ENCODE measurements at regions not wholly inside any gene's neighbourhood (a gene's known extent, or its start where the extent isn't known, plus 50 kb on each side); places are given as distances from the start of the nearest gene placed in this dataset.

GRCh38 chr7:32264702-32265284 is 194.6 kb upstream of the PDE1C start:
- Mint-ChIP-seq H3K27ac (no peak overlapping the region), H3K9me3 (peaks cover 0 to 4% (median 0%) of the 10 kb centered on the region in 8 donors), H3K27me3 (peaks cover 0 to 2% of the 10 kb centered on the region in 2 donors), H3K4me3 (no peak overlapping the region), H3K4me1 (no peaks in the 10 kb centered on the region), H3K36me3 (no peaks in the 10 kb centered on the region)
- no peaks in the 10 kb centered on the region for H3K4me1 ChIP-seq (ENCODE audit: insufficient read depth, low read length)
- ChIA-PET POLR2A (ENCODE audit: partially characterized antibody) (no interaction called here), CTCF (ENCODE audit: partially characterized antibody) (no interaction called here)
- no peak overlapping the region for H3K4me3 ChIP-seq (ENCODE audit: low read length in 2 of 2)
- no peaks in the 10 kb centered on the region for H3K9me3 ChIP-seq (ENCODE audit: control insufficient read depth in 1 of 2, low read length in 2 of 2)
- no peak for DNase-seq
- intact Hi-C loops (cut with micrococcal nuclease): no loop called here
- H3K36me3 ChIP-seq (ENCODE audit: insufficient read depth, low read length): no peaks in the 10 kb centered on the region
- H3K27ac ChIP-seq (ENCODE audit: low read depth, low read length): no peak overlapping the region
- no peaks in the 10 kb centered on the region for H3K27me3 ChIP-seq (ENCODE audit: insufficient read depth, low read length)

GRCh38 chr7:32263611-32264010 is 193.4 kb upstream of the PDE1C start:
- CTCF ChIA-PET (ENCODE audit: partially characterized antibody): no interaction called here
- no peaks in the 10 kb centered on the region for H3K4me1 ChIP-seq (ENCODE audit: insufficient read depth, low read length)
- intact Hi-C loops (cut with micrococcal nuclease): no loop called here
- H3K4me3 ChIP-seq (ENCODE audit: low read length in 2 of 2): no peak overlapping the region
- no peaks in the 10 kb centered on the region for H3K27me3 ChIP-seq (ENCODE audit: insufficient read depth, low read length)
- H3K36me3 ChIP-seq (ENCODE audit: insufficient read depth, low read length): no peaks in the 10 kb centered on the region
- POLR2A ChIA-PET (ENCODE audit: partially characterized antibody): no interaction called here
- H3K27ac Mint-ChIP-seq: no peak overlapping the region
- DNase-seq: no peak
- peaks cover 0 to 4% (median 0%) of the 10 kb centered on the region in 8 donors for H3K9me3 Mint-ChIP-seq
- H3K4me3 Mint-ChIP-seq: no peak overlapping the region
- H3K27ac ChIP-seq (ENCODE audit: low read depth, low read length): no peak overlapping the region
- H3K9me3 ChIP-seq (ENCODE audit: control insufficient read depth in 1 of 2, low read length in 2 of 2): no peaks in the 10 kb centered on the region
- no peaks in the 10 kb centered on the region for H3K36me3 Mint-ChIP-seq
- no peaks in the 10 kb centered on the region for H3K4me1 Mint-ChIP-seq
- H3K27me3 Mint-ChIP-seq: peaks cover 0 to 4% of the 10 kb centered on the region in 2 donors

GRCh38 chr7:32262315-32262714 is 192.1 kb upstream of the PDE1C start:
- Mint-ChIP-seq H3K4me3 (no peak overlapping the region), H3K9me3 (peaks cover 0 to 4% (median 0%) of the 10 kb centered on the region in 8 donors), H3K27me3 (peaks cover 0 to 4% of the 10 kb centered on the region in 2 donors), H3K4me1 (no peaks in the 10 kb centered on the region), H3K36me3 (no peaks in the 10 kb centered on the region), H3K27ac (no peak overlapping the region)
- Histone ChIP-seq H3K36me3 (ENCODE audit: insufficient read depth, low read length) (no peaks in the 10 kb centered on the region), H3K27me3 (ENCODE audit: insufficient read depth, low read length) (no peaks in the 10 kb centered on the region), H3K4me1 (ENCODE audit: insufficient read depth, low read length) (no peaks in the 10 kb centered on the region), H3K9me3 (ENCODE audit: control insufficient read depth in 1 of 2, low read length in 2 of 2) (no peaks in the 10 kb centered on the region), H3K4me3 (ENCODE audit: low read length in 2 of 2) (no peak overlapping the region), H3K27ac (ENCODE audit: low read depth, low read length) (no peak overlapping the region)
- no peak for DNase-seq
- POLR2A ChIA-PET (ENCODE audit: partially characterized antibody): no interaction called here
- intact Hi-C loops (cut with micrococcal nuclease): no loop called here
- CTCF ChIA-PET (ENCODE audit: partially characterized antibody): no interaction called here

GRCh38 chr7:32259931-32260596 is 189.9 kb upstream of the PDE1C start:
- CTCF ChIA-PET (ENCODE audit: partially characterized antibody): no interaction called here
- H3K36me3 Mint-ChIP-seq: no peaks in the 10 kb centered on the region

GRCh38 chr7:32258265-32258664 is 188.1 kb upstream of the PDE1C start:
- no peak for DNase-seq
- no peaks in the 10 kb centered on the region for H3K36me3 ChIP-seq (ENCODE audit: insufficient read depth, low read length)
- H3K27me3 ChIP-seq (ENCODE audit: insufficient read depth, low read length): no peaks in the 10 kb centered on the region
- intact Hi-C loops (cut with micrococcal nuclease): no loop called here
- Mint-ChIP-seq H3K27me3 (peaks cover 0 to 1% of the 10 kb centered on the region in 2 donors), H3K4me1 (no peaks in the 10 kb centered on the region), H3K4me3 (no peak overlapping the region), H3K9me3 (peaks cover 0 to 1% (median 0%) of the 10 kb centered on the region in 8 donors), H3K36me3 (no peaks in the 10 kb centered on the region), H3K27ac (no peak overlapping the region)
- CTCF ChIA-PET (ENCODE audit: partially characterized antibody): no interaction called here
- no peaks in the 10 kb centered on the region for H3K9me3 ChIP-seq (ENCODE audit: control insufficient read depth in 1 of 2, low read length in 2 of 2)
- no peak overlapping the region for H3K4me3 ChIP-seq (ENCODE audit: low read length in 2 of 2)
- no peak overlapping the region for H3K27ac ChIP-seq (ENCODE audit: low read depth, low read length)
- POLR2A ChIA-PET (ENCODE audit: partially characterized antibody): no interaction called here
- H3K4me1 ChIP-seq (ENCODE audit: insufficient read depth, low read length): no peaks in the 10 kb centered on the region

More at GRCh38 chr7:32259931-32260596, 189.9 kb upstream of the PDE1C start:
- POLR2A ChIA-PET (ENCODE audit: partially characterized antibody): no interaction called here
- H3K4me3 Mint-ChIP-seq: no peak overlapping the region
- peaks cover 0 to 1% (median 0%) of the 10 kb centered on the region in 8 donors for H3K9me3 Mint-ChIP-seq
- no peak overlapping the region for H3K27ac ChIP-seq (ENCODE audit: low read depth, low read length)
- peaks cover 0 to 1% of the 10 kb centered on the region in 2 donors for H3K27me3 Mint-ChIP-seq
- H3K9me3 ChIP-seq (ENCODE audit: control insufficient read depth in 1 of 2, low read length in 2 of 2): no peaks in the 10 kb centered on the region
- no peaks in the 10 kb centered on the region for H3K36me3 ChIP-seq (ENCODE audit: insufficient read depth, low read length)
- intact Hi-C loops (cut with micrococcal nuclease): no loop called here
- H3K4me1 ChIP-seq (ENCODE audit: insufficient read depth, low read length): no peaks in the 10 kb centered on the region
- no peak overlapping the region for H3K4me3 ChIP-seq (ENCODE audit: low read length in 2 of 2)
- no peaks in the 10 kb centered on the region for H3K27me3 ChIP-seq (ENCODE audit: insufficient read depth, low read length)
- H3K4me1 Mint-ChIP-seq: no peaks in the 10 kb centered on the region
- no peak overlapping the region for H3K27ac Mint-ChIP-seq
- DNase-seq: no peak

GRCh38 chr7:32257621-32258020 is 187.4 kb upstream of the PDE1C start:
- Histone ChIP-seq H3K27ac (ENCODE audit: low read depth, low read length) (no peak overlapping the region), H3K9me3 (ENCODE audit: control insufficient read depth in 1 of 2, low read length in 2 of 2) (no peaks in the 10 kb centered on the region), H3K36me3 (ENCODE audit: insufficient read depth, low read length) (no peaks in the 10 kb centered on the region), H3K27me3 (ENCODE audit: insufficient read depth, low read length) (no peaks in the 10 kb centered on the region), H3K4me3 (ENCODE audit: low read length in 2 of 2) (no peak overlapping the region), H3K4me1 (ENCODE audit: insufficient read depth, low read length) (no peaks in the 10 kb centered on the region)
- Mint-ChIP-seq H3K27me3 (peaks cover 0 to 1% of the 10 kb centered on the region in 2 donors), H3K4me3 (no peak overlapping the region), H3K4me1 (no peaks in the 10 kb centered on the region), H3K9me3 (peaks cover 0 to 1% (median 0%) of the 10 kb centered on the region in 8 donors), H3K27ac (no peak overlapping the region), H3K36me3 (no peaks in the 10 kb centered on the region)
- intact Hi-C loops (cut with micrococcal nuclease): no loop called here
- POLR2A ChIA-PET (ENCODE audit: partially characterized antibody): no interaction called here
- CTCF ChIA-PET (ENCODE audit: partially characterized antibody): no interaction called here
- DNase-seq: no peak

- Mint-ChIP-seq H3K9me3 (peaks cover 0 to 1% (median 0%) of the 10 kb centered on the region in 8 donors), H3K4me1 (no peaks in the 10 kb centered on the region), H3K36me3 (no peaks in the 10 kb centered on the region), H3K4me3 (no peak overlapping the region), H3K27ac (no peak overlapping the region), H3K27me3 (peaks cover 0 to 1% of the 10 kb centered on the region in 2 donors)
- DNase-seq: no peak
- Histone ChIP-seq H3K4me1 (ENCODE audit: insufficient read depth, low read length) (no peaks in the 10 kb centered on the region), H3K36me3 (ENCODE audit: insufficient read depth, low read length) (no peaks in the 10 kb centered on the region), H3K27me3 (ENCODE audit: insufficient read depth, low read length) (no peaks in the 10 kb centered on the region), H3K27ac (ENCODE audit: low read depth, low read length) (no peak overlapping the region), H3K9me3 (ENCODE audit: control insufficient read depth in 1 of 2, low read length in 2 of 2) (no peaks in the 10 kb centered on the region), H3K4me3 (ENCODE audit: low read length in 2 of 2) (no peak overlapping the region)
- intact Hi-C loops (cut with micrococcal nuclease): no loop called here
- POLR2A ChIA-PET (ENCODE audit: partially characterized antibody): no interaction called here
- CTCF ChIA-PET (ENCODE audit: partially characterized antibody): interaction anchor here (1.5 kb wide), 1 partner anchor 15 kb away, joined by 3 read pairs; no protein-coding TSS in a partner anchor
Observed at GRCh38 chr7:32256811-32257210, 186.6 kb upstream of the PDE1C start.
